Right lobe of liver (tissue), 6 donors: ENCODE measurements at regions not wholly inside any gene's neighbourhood (a gene's known extent, or its start where the extent isn't known, plus 50 kb on each side); places are given as distances from the start of the nearest gene placed in this dataset.

Source experiments
- ATAC-seq, 4 donors: fragments of 200-7000 bp; cut with Tn5 transposase; one replicate each; pipeline ENCODE4 v1.9.1; 2020; ENCODE audit warnings: mild to moderate bottlenecking in 4 of 4, moderate library complexity in 4 of 4
- DNase-seq, 3 donors: peaks; one replicate each; pipeline ENCODE4 v3.0.0-alpha.2; 2020
- H3K27ac ChIP-seq, 3 donors: fragments of 200-600 bp; one replicate each; pipeline ENCODE4 v1.8.0; 2022
- H3K27me3 ChIP-seq, 2 donors: fragments of 200-600 bp; one replicate each; pipeline ENCODE4 v1.8.0; 2022
- H3K36me3 ChIP-seq, 4 donors: fragments of 200-600 bp; sonication (generic) in 1 of 4; one replicate each; pipeline versions ENCODE4 v1.5.1 to v1.8.0; 2017 to 2022; ENCODE audit warnings: control low read depth in 1 of 4
- H3K4me1 ChIP-seq, 4 donors: fragments of 200-600 bp; sonication (generic) in 1 of 4; one replicate each; pipeline versions ENCODE4 v1.5.1 to v1.8.0; 2017 to 2022; ENCODE audit warnings: control low read depth in 1 of 4
- H3K4me3 ChIP-seq, 3 donors: fragments of 200-600 bp; one replicate each; pipeline ENCODE4 v1.8.0; 2022
- H3K9me3 ChIP-seq, 4 donors: fragments of 200-600 bp; sonication (generic) in 1 of 4; one replicate each; pipeline versions ENCODE4 v1.5.1 to v1.8.0; 2017 to 2022; ENCODE audit warnings: control low read depth in 1 of 4
- POLR2A ChIP-seq: fragments of 450-650 bp; IDR thresholded peaks from one replicate; pipeline ENCODE4 v1.6.1; 2017; ENCODE audit warnings: antibody characterized with exemption, mild to moderate bottlenecking
- WGBS: methylation state at CpG from one replicate; pipeline ENCODE4 v1.1.6; 2018; ENCODE audit warnings: low coverage, low lambda C conversion rate; ENCODE audit not compliant: insufficient coverage; ENCODE audit errors: missing lambda C conversion rate; 5-methylcytosine and 5-hydroxymethylcytosine counted together
- intact Hi-C, 2 donors: fragments of 100-400 bp; cut with DNase I; formaldehyde crosslinking; loops; one replicate each; pipeline versions ENCODE4 v1.11.2 to v1.14.1; 2022
- TF ChIP-seq, protein P1 (sequence below), 4 donors: fragments of 200-600 bp in 3 of 4; fragments of 450-650 bp in 1 of 4; IDR thresholded peaks; one replicate each; pipeline versions ENCODE4 v1.5.1 to v1.8.0; 2016 to 2022; ENCODE audit warnings: antibody characterized with exemption in 4 of 4, mild to moderate bottlenecking in 2 of 4
- donor health status: DM: no; HTN: yes; CAD: no.
- donor health status: DM: no; HTN: no; CAD: no.
- donor health status: DM: no; HTN: no; CAD: no.
- donor health status: DM: no; HTN: yes; CAD: no.
- donor health status: DM: no; HTN: yes; CAD: no.

DNA sequence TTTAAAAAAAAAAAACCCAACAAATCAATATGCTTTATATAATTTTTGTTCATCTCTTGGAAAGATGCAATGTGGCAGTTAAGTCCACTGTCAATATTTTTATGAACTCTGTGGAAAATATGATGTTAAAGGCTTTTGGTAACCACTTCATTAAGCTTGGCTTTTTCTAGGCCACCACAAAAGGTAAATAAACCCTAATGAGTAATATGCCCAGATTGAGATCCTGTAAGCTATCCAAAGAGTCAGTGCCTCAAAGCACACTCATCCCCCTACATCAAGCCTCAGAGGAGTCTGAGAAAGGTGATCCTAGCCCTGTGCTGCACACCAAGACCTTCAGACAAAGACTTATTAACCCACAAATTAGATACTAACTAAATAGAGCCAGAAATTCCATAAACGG, 121.1 kb downstream of the CDC5L start:
- no peak overlapping the region for H3K4me3 ChIP-seq
- WGBS = 100% methylated on average over 1 of the region's 1 CpG
- TF ChIP-seq, protein P1, sequence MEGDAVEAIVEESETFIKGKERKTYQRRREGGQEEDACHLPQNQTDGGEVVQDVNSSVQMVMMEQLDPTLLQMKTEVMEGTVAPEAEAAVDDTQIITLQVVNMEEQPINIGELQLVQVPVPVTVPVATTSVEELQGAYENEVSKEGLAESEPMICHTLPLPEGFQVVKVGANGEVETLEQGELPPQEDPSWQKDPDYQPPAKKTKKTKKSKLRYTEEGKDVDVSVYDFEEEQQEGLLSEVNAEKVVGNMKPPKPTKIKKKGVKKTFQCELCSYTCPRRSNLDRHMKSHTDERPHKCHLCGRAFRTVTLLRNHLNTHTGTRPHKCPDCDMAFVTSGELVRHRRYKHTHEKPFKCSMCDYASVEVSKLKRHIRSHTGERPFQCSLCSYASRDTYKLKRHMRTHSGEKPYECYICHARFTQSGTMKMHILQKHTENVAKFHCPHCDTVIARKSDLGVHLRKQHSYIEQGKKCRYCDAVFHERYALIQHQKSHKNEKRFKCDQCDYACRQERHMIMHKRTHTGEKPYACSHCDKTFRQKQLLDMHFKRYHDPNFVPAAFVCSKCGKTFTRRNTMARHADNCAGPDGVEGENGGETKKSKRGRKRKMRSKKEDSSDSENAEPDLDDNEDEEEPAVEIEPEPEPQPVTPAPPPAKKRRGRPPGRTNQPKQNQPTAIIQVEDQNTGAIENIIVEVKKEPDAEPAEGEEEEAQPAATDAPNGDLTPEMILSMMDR (IDR thresholded peaks at IDR 0.05) = no peak
- TF ChIP-seq POLR2A = no peak

DNA sequence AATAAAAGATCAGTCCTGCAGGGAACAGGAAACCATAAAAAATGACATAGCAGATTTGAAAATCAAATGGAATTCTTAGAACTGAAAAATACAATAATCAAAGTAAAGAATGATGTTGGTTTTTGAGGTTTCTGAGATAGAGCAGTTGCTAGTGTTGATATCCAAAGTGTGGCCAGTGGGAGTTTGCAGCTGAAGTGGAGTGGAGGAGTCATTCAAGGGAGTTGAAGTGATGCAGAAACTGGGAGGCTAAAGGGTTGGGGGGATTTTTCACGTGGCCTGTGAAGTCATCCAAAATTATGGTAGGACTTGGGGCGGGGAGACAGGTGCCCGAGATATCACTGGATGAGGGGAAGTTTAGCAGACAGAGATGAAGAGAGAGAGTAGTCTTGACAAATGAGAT, 123.6 kb downstream of the CDC5L start:
- no peaks in the 10 kb centered on the region for H3K9me3 ChIP-seq
- H3K27ac ChIP-seq = no peak overlapping the region
- DNase-seq = no peak
- intact Hi-C loops = no loop called here
- TF ChIP-seq, protein P1 (IDR thresholded peaks at IDR 0.05) = no peak
- TF ChIP-seq POLR2A = no peak
- H3K27me3 ChIP-seq = no peaks in the 10 kb centered on the region
- no peak for ATAC-seq
- no peak overlapping the region for H3K4me3 ChIP-seq
- H3K36me3 ChIP-seq = no peaks in the 10 kb centered on the region
- WGBS = 19% methylated on average over 3 of the region's 3 CpGs
- H3K4me1 ChIP-seq = no peaks in the 10 kb centered on the region

More for the DNA sequence above, 121.1 kb downstream of the CDC5L start:
- Histone ChIP-seq H3K4me1 (no peaks in the 10 kb centered on the region), H3K36me3 (no peaks in the 10 kb centered on the region), H3K27me3 (no peaks in the 10 kb centered on the region), H3K27ac (no peak overlapping the region), H3K9me3 (no peaks in the 10 kb centered on the region)
- DNase-seq (no peak), ATAC-seq (no peak)
- intact Hi-C loops = no loop called here

DNA sequence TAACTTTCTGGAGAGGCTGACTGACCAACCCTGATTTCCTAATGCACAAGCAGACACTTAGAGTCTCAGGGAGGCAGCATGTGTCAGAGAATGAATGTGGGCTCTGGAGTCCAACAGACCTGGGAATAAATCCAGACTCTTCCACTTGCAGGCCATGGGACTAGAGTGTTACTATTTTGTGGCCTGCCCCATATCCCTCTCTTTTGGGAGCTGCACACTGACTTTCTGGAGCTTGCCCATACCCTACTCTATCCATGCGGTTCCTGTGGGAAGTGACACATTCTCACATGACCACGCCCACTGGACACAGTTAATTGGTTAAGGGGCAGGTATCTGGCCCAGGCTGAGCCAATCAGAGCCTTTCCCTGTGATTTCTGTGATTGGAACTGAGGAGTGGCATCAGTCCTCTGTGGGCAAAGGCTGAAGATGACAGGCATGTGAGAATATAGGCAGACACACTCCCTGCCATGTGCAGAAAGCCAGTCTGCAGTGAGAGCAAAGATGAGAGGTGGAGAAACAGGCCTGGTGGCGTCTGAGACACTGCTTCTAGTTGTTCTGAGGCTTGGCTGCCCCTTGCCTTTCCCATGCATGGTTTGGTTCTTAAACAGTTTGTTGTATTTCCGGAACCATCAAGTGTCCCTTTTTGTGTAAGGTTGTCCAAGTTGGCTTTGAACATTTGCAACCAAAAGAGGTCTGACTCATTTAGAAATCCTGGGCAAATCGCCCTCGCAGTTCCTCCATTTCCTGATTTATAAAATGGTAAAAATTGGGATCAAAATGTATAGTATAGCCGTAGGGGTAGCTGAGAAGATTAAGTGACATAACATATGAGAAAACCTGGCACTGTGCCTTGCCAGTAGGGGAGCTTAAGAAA, 125.6 kb downstream of the CDC5L start:
- no peak overlapping the region for H3K27ac ChIP-seq
- no peak for ATAC-seq
- WGBS = 70% methylated on average over 6 of the region's 7 CpGs
- H3K36me3 ChIP-seq = no peaks in the 10 kb centered on the region
- no peaks in the 10 kb centered on the region for H3K4me1 ChIP-seq
- TF ChIP-seq, protein P1 (IDR thresholded peaks at IDR 0.05) = no peak
- TF ChIP-seq POLR2A = no peak
- DNase-seq = no peak
- intact Hi-C loops = no loop called here
- H3K27me3 ChIP-seq = no peaks in the 10 kb centered on the region
- H3K9me3 ChIP-seq = no peaks in the 10 kb centered on the region
- H3K4me3 ChIP-seq = no peak overlapping the region

DNA sequence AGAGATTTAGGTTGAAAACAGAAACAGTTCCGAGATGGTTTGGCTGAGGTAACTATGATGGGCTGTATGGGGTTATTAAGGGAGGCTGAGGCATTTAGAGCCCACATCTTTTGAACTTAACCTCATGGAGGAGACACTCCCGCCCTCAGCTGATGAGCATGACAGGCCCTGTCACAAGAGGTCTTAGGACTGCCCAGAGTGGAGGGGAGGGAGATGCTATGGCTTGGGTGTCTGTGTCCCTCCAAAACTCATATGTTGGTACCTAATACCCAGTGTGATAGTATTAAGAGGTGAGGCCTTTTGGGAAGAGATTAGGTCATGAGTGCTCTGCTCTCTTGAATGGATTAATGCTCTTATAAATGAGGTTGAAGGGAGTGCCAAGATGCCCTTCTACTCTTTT, 126.6 kb downstream of the CDC5L start:
- intact Hi-C loops = no loop called here
- DNase-seq = no peak
- H3K4me1 ChIP-seq = no peaks in the 10 kb centered on the region
- WGBS = 75% methylated on average over 1 of the region's 2 CpGs
- H3K27ac ChIP-seq = no peak overlapping the region
- H3K4me3 ChIP-seq = no peak overlapping the region
- ATAC-seq = no peak
- H3K36me3 ChIP-seq = no peaks in the 10 kb centered on the region
- H3K9me3 ChIP-seq = no peaks in the 10 kb centered on the region
- H3K27me3 ChIP-seq = no peaks in the 10 kb centered on the region
- TF ChIP-seq, protein P1 (IDR thresholded peaks at IDR 0.05) = no peak
- no peak for TF ChIP-seq POLR2A
